T follicular helper cell (primary cell): ENCODE measurements at regions not wholly inside any gene's neighbourhood (a gene's known extent, or its start where the extent isn't known, plus 50 kb on each side); places are given as distances from the start of the nearest gene placed in this dataset.
"Not testable (repeated sequence)": the region's sequence is repeated elsewhere in the genome, so short reads cannot be mapped to it uniquely, and the experiment has no call there.

Source experiments
- DNase-seq: peaks from one replicate; pipeline ENCODE4 v3.0.0-alpha.2; 2020; ENCODE audit warnings: low read depth

DNA sequence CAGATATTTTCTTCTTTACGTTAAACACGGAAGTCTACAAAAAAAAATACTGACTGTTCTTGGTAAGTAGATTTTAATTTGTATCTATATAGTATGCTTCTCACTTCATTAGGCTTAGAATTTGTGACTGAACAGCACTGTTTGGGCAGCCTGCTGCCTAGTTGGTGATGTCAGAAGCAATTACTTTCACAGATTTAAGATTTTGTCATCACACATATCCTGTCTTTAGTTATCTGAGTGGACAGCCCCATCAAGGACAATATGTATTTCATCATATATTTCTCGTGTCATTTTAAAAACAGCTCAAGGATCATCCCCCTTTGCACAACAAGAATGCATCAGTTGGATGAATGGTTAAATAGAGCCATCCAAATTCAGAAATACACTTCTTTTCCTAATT is 338.4 kb upstream of the CITED2 start:
- no peak for DNase-seq

GRCh38 chr6:139711804-139712585 is 337.5 kb upstream of the CITED2 start:
- no peak for DNase-seq

- DNase-seq = no peak
Measured at GRCh38 chr6:139710556-139710955, 336.1 kb upstream of the CITED2 start.

- DNase-seq = no peak
Measured at GRCh38 chr6:139708337-139709199, 334.1 kb upstream of the CITED2 start.

- DNase-seq = no peak
Measured at GRCh38 chr6:139706912-139707311, 332.5 kb upstream of the CITED2 start.

DNA sequence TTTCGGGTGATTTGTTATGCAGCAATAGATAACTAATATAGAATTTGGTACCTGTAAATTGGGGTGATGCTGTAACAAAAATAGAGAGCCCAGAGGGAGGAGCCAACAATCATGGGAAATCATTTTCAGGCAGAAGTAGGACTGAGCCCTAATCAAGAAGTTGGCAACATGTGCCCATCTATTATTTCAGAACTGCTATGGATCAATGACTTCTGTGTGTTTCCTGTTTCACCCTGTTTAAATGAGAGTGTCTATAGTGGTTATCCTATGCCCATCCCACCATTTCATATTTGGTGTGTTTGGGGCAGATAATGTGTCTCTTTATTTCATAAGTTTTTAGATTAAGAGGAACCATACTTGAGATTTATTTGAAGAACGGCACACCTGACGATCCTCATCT is 330.8 kb upstream of the CITED2 start:
- DNase-seq = no peak

GRCh38 chr6:139703780-139704179 is 329.3 kb upstream of the CITED2 start:
- DNase-seq = no peak

DNA sequence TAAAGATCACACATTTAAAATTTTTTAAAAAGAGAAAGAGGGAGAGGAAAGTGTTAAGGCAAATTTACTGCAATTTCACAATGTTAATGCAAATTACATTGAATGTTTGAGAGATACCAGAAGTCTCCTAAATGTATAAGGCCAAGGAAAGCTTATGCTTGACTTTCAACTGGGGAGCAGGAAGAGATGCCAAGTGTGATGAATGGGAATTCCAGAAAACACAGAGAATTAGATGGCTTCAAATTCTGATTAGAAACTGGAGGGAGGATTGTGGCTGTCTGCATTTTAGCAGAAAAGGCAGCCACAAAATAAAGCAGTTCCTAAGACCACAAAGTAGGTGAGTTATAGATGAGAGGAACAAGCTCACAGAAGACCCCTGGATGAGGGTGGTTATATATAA is 328.3 kb upstream of the CITED2 start:
- DNase-seq = no peak

DNA sequence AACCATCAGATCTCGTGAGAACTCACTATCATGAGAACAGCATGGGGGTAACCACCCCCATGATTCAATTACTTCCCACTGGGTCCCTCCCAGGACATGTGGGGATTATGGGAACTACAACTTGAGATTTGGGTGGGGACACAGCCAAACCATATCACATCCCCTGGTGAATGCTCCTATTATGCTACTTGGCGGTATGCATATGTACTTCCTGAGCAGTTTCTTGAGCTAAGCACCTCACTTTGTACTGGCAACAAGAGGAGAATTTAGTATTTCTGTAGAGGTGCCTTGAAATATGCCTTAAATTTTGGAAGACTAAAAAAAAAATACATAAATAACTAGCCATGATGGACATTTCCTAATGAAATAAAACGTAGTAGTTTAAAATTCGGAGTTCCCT is 327.2 kb upstream of the CITED2 start:
- DNase-seq = no peak

GRCh38 chr6:139701003-139701402 is 326.6 kb upstream of the CITED2 start:
- DNase-seq = no peak

- DNase-seq = no peak
Measured at GRCh38 chr6:139699911-139700310, 325.5 kb upstream of the CITED2 start.

GRCh38 chr6:139699335-139699734 is 324.9 kb upstream of the CITED2 start:
- no peak for DNase-seq

DNA sequence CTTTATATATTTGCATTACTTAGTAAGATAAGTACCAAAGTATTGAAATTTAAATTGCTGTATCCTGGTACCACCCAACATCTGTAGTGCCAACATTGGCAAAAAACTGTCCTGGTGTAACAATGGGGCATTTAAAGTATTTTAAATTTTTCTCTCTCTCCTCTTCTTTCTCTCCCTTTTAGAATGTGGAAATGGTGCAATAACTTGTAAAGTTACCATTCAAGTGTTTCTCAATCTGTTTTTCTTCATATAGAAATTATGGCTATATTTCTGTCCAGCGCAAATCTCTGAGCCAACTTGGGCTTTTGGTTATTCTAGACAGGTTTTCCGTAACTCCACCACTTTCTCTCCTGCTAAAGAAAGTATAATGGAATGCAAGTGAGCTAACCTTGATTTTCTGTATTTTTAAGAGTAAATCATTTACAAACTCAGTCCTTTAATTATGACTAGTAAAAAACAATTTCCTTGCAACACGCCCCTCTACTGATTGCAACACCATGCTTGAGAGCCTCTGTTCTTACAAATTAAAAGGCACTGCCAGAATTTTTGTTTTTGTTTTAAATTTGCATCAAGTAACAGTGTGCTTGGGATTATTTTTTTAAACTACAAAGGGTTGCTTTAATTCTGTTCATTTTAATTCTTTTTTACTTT is 324.2 kb upstream of the CITED2 start:
- DNase-seq = no peak

DNA sequence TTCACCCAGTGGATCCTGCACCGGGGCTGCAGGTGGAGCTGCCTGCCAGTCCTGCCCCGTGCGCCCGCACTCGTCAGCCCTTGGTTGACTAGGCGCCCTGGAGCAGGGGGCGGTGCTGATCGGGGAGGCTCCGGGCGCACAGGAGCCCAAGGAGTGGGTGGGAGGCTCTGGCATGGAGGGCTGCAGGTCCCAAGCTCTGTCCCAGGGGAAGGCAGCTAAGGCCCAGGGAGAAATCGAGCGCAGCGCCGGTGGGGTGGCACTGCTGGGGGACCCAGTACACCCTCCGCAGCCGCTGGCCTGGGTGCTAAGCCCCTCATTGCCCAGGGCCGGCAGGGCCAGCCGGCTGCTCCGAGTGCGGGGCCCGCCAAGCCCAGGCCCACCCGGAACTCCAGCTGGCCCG is 323.4 kb upstream of the CITED2 start:
- not testable (repeated sequence) for DNase-seq

GRCh38 chr6:139696991-139697390 is 322.5 kb upstream of the CITED2 start:
- DNase-seq = not testable (repeated sequence)

GRCh38 chr6:139695361-139695760 is 320.9 kb upstream of the CITED2 start:
- DNase-seq = no peak

GRCh38 chr6:139693735-139694134 is 319.3 kb upstream of the CITED2 start:
- DNase-seq = no peak

DNA sequence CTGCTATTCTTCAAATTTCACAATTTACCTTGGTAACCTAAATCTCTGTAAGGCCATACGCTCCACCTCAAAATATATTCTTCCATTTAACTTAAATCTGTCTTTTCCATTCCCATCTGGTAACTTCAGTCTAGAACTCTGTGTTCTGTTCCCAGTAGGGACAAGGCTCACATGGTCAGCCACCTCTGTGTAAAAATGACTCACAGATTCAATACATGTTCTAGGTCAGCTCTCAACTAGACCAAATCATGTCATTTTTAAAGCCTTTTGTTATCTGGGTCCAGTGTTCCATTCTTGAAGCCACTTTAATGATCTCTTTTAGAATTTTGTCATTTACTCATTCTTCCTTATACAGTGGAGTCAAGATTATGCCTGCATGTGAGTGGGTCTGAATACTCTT is 315.6 kb upstream of the CITED2 start:
- no peak for DNase-seq

DNA sequence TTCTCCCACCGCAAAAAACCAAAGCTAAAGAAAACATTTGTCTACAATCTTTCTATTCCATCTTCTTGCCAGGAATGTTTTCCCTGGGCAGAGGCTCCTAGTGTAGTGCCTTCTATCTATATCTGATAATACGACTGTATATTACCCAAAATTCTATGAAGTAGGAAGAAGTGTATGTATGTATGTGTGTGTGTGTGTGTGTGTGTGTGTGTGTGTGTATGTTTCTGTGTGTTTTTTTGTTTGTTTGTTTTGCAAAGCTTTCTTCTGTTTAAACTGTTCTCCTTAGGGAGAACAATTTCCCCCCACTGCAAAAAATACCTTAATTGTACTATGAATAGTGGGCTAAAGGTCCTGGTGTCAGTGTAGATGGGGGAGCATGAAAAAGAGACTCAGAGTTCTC is 312.6 kb upstream of the CITED2 start:
- no peak for DNase-seq

DNA sequence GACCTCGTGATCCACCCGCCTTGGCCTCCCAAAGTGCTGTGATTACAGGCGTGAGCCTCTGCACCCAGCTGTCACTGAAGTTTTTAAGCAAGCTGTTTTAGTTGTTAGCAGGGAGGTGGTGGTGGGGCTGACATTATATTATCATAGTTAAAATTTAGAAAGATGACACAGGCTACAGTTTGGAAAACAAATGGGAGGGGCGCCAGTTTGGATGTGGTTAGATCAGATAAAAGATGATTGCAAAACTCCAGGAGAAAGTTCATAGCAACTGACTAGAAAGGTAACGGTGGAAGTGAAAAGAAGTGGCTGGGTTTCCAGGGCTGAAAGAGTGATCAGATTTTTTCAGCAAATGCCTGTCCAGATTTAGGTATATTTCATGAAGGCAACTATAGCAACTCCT is 311.9 kb upstream of the CITED2 start:
- no peak for DNase-seq

DNA sequence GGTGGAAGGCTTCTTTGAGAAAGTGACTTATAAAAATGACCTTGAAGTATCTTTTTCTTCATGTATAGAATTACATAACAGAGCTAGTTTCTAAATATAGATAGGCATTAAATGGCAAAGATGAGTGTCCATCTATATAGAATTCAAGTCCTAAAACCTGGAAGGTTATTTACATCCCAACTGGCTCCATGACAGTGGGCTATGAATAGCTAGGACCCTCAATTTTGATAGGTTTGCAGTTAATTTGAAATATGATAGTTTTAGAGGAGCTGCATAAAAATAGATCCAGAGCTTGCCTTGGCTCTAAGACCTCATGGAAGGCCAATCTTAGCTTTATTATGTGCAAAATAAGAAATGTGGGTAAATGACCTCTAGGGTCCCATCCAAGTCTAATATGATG is 310.6 kb upstream of the CITED2 start:
- DNase-seq = no peak

DNA sequence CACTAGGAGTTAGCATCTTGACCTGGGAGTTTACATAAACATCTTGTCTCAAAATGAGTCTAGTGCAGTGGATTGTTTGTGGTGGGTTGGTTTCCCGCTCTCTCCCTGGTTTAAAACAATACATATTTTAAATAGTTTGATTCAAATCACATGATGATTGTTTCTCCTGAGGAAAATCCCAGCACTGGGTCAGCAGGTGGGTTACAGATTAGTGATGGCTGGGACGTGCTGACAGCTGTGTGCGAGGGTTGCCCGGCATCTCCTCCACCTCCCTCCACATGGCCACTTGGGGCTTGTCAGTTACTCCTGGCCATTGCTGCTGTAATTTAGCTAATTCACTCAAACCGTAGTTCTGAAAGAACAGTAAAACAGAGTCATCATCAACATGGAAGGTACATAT is 306.4 kb upstream of the CITED2 start:
- DNase-seq = no peak
